Transverse colon (tissue), 4 donors: ENCODE measurements at regions not wholly inside any gene's neighbourhood (a gene's known extent, or its start where the extent isn't known, plus 50 kb on each side); places are given as distances from the start of the nearest gene placed in this dataset.

ENCODE experiments used
- DNase-seq: peaks from one replicate; pipeline ENCODE4 v3.0.0-alpha.2; 2019
- H3K27ac ChIP-seq, 4 donors: fragments of 200-600 bp; sonication (generic); 2 replicates each; pipeline ENCODE4 v1.5.1; 2016 to 2018; ENCODE audit warnings: inconsistent platforms in 4 of 4
- H3K27me3 ChIP-seq: fragments of 200-600 bp; sonication (generic); 2 replicates; pipeline ENCODE4 v1.5.1; 2017; ENCODE audit warnings: inconsistent platforms
- H3K36me3 ChIP-seq, 4 donors: fragments of 200-600 bp; sonication (generic); 2 replicates each; pipeline ENCODE4 v1.5.1; 2017 to 2019; ENCODE audit warnings: inconsistent platforms in 4 of 4
- H3K4me1 ChIP-seq, 4 donors: fragments of 200-600 bp; sonication (generic); 2 replicates each; pipeline ENCODE4 v1.5.1; 2017 to 2020; ENCODE audit warnings: inconsistent platforms in 4 of 4
- H3K4me3 ChIP-seq, 4 donors: fragments of 200-600 bp; sonication (generic); 1 replicate in 1 of 4; 2 replicates in 3 of 4; pipeline versions ENCODE4 v1.5.1 to v1.6.1; 2017 to 2019; ENCODE audit warnings: inconsistent platforms in 4 of 4
- H3K9me3 ChIP-seq, 2 donors: fragments of 200-600 bp; sonication (generic); 2 replicates each; pipeline ENCODE4 v1.5.1; 2017 to 2019; ENCODE audit warnings: inconsistent platforms in 2 of 2
- CTCF ChIP-seq, 5 experiments: fragments of 200-600 bp in 3 of 5; fragments of 450-650 bp in 2 of 5; sonication (generic) in 3 of 5; IDR thresholded peaks; 1 replicate in 2 of 5; 2 replicates in 3 of 5; pipeline ENCODE4 v1.5.1; 2016 to 2017; ENCODE audit warnings: antibody characterized with exemption in 5 of 5, inconsistent platforms in 3 of 5, mild to moderate bottlenecking in 2 of 5, moderate library complexity in 1 of 5
- EP300 ChIP-seq: sonication (generic); formaldehyde crosslinking; IDR thresholded peaks from one replicate; pipeline ENCODE4 v1.6.1; 2017; ENCODE audit warnings: antibody characterized with exemption, low read depth
- POLR2A ChIP-seq: fragments of 450-650 bp; IDR thresholded peaks from one replicate; pipeline ENCODE4 v1.6.1; 2016; ENCODE audit warnings: antibody characterized with exemption, mild to moderate bottlenecking, moderate library complexity
- POLR2AphosphoS5 ChIP-seq, 3 donors: sonication (generic); formaldehyde crosslinking; IDR thresholded peaks; one replicate each; pipeline ENCODE4 v1.6.1; 2016; ENCODE audit warnings: antibody characterized with exemption in 3 of 3
- WGBS, 2 donors: methylation state at CpG; one replicate each; pipeline ENCODE4 v1.1.5; 2018; ENCODE audit warnings: low coverage in 1 of 2; 5-methylcytosine and 5-hydroxymethylcytosine counted together
- in situ Hi-C, 4 donors: fragments of 200-750 bp; cut with MboI; loops; one replicate each; pipeline versions ENCODE4 v1.15.0 to v1.15.1; 2017; ENCODE audit warnings: low sequenced_read_pairs in 3 of 4, low pct_ligation_motif_present in 1 of 4, low pct_unique_long_range_greater_than_20kb in 1 of 4
- intact Hi-C: fragments of 100-400 bp; cut with DNase I; formaldehyde crosslinking; loops from one replicate; pipeline ENCODE4 v1.15.1; 2023; ENCODE audit warnings: low total_unique reads

GRCh38 chr14:100400115-100400514 is 77.0 kb downstream of the SLC25A47 start:
- intact Hi-C loops, result no loop called here
- Histone ChIP-seq H3K4me3 (no peak overlapping the region), H3K4me1 (peaks cover 3 to 60% (median 22%) of the 10 kb centered on the region in 4 donors), H3K27ac (peak overlapping the region; percentile 28 to 85 (median 65)), H3K36me3 (no peaks in the 10 kb centered on the region), H3K9me3 (no peaks in the 10 kb centered on the region), H3K27me3 (no peaks in the 10 kb centered on the region)
- in situ Hi-C loops, result no loop called here
- peak; percentile 54 for DNase-seq
- WGBS, 2 donors, result 51% methylated on average over 4 of the region's 5 CpGs; no CpG with 5 or more reads in 1 of the 2 donors
- TF ChIP-seq POLR2AphosphoS5 (IDR thresholded peaks at IDR 0.05) (no peak), CTCF (IDR thresholded peaks at IDR 0.05) (no peak)

- DNase-seq, result no peak
- H3K4me3 ChIP-seq, result no peak overlapping the region
- 84 to 89% methylated on average over 16 to 17 of the region's 17 CpGs for WGBS, 2 donors
- intact Hi-C loops, result no loop called here
- no peaks in the 10 kb centered on the region for H3K9me3 ChIP-seq
- peaks cover 3 to 70% (median 32%) of the 10 kb centered on the region in 4 donors for H3K4me1 ChIP-seq
- no peaks in the 10 kb centered on the region for H3K27me3 ChIP-seq
- in situ Hi-C loops, result no loop called here
- H3K36me3 ChIP-seq, result no peaks in the 10 kb centered on the region
- no peak for TF ChIP-seq CTCF (IDR thresholded peaks at IDR 0.05)
- TF ChIP-seq EP300, result no peak
- no peak for TF ChIP-seq POLR2AphosphoS5 (IDR thresholded peaks at IDR 0.05)
- H3K27ac ChIP-seq, result peak overlapping the region in 1 of 4 donors; percentile 85
Measured at GRCh38 chr14:100401031-100401692, 78.0 kb downstream of the SLC25A47 start.

GRCh38 chr14:100401792-100402191 is 78.7 kb downstream of the SLC25A47 start:
- Histone ChIP-seq H3K27ac (peak overlapping the region in 2 of 4 donors; percentile 1 to 24), H3K27me3 (no peaks in the 10 kb centered on the region), H3K36me3 (no peaks in the 10 kb centered on the region), H3K9me3 (no peaks in the 10 kb centered on the region), H3K4me3 (no peak overlapping the region), H3K4me1 (peaks cover 5 to 75% (median 38%) of the 10 kb centered on the region in 4 donors)
- in situ Hi-C loops, result no loop called here
- intact Hi-C loops, result no loop called here
- no peak for TF ChIP-seq EP300
- no peak for TF ChIP-seq POLR2A
- TF ChIP-seq POLR2AphosphoS5 (IDR thresholded peaks at IDR 0.05), result no peak
- no peak for TF ChIP-seq CTCF (IDR thresholded peaks at IDR 0.05)
- 54 to 64% methylated on average over 3 of the region's 3 CpGs for WGBS, 2 donors
- no peak for DNase-seq

- no peak overlapping the region for H3K4me3 ChIP-seq
- H3K36me3 ChIP-seq, result no peaks in the 10 kb centered on the region
- intact Hi-C loops (no loop called here), in situ Hi-C loops (no loop called here)
- 43% methylated on average over 7 of the region's 7 CpGs; no CpG with 5 or more reads in 1 of the 2 donors for WGBS, 2 donors
- no peak for DNase-seq
- peaks cover 8 to 75% (median 43%) of the 10 kb centered on the region in 4 donors for H3K4me1 ChIP-seq
- no peak overlapping the region for H3K27ac ChIP-seq
- TF ChIP-seq CTCF (IDR thresholded peaks at IDR 0.05), result no peak
- no peak for TF ChIP-seq EP300
- no peak for TF ChIP-seq POLR2A
- no peak for TF ChIP-seq POLR2AphosphoS5 (IDR thresholded peaks at IDR 0.05)
- no peaks in the 10 kb centered on the region for H3K27me3 ChIP-seq
- no peaks in the 10 kb centered on the region for H3K9me3 ChIP-seq
Measured at GRCh38 chr14:100402631-100403030, 79.5 kb downstream of the SLC25A47 start.
